Activated naive CD8-positive, alpha-beta T cell (primary cell): ENCODE measurements at regions not wholly inside any gene's neighbourhood (a gene's known extent, or its start where the extent isn't known, plus 50 kb on each side); places are given as distances from the start of the nearest gene placed in this dataset.
"Not testable (repeated sequence)": the region's sequence is repeated elsewhere in the genome, so short reads cannot be mapped to it uniquely, and the experiment has no call there.

Source experiments
- H3K27ac Mint-ChIP-seq: one replicate; pipeline ENCODE4 v1.8.0; 2021; ENCODE audit warnings: mixed read lengths
- H3K27me3 Mint-ChIP-seq: one replicate; pipeline ENCODE4 v1.8.0; 2021; ENCODE audit warnings: mixed read lengths
- H3K36me3 Mint-ChIP-seq: one replicate; pipeline ENCODE4 v1.8.0; 2021; ENCODE audit warnings: mixed read lengths
- H3K4me1 Mint-ChIP-seq: one replicate; pipeline ENCODE4 v1.8.0; 2021; ENCODE audit warnings: low read depth, mixed read lengths
- H3K4me3 Mint-ChIP-seq: one replicate; pipeline ENCODE4 v1.8.0; 2021; ENCODE audit warnings: mild to moderate bottlenecking, mixed read lengths
- H3K9me3 Mint-ChIP-seq: one replicate; pipeline ENCODE4 v1.8.0; 2021; ENCODE audit warnings: low read depth, mixed read lengths

DNA sequence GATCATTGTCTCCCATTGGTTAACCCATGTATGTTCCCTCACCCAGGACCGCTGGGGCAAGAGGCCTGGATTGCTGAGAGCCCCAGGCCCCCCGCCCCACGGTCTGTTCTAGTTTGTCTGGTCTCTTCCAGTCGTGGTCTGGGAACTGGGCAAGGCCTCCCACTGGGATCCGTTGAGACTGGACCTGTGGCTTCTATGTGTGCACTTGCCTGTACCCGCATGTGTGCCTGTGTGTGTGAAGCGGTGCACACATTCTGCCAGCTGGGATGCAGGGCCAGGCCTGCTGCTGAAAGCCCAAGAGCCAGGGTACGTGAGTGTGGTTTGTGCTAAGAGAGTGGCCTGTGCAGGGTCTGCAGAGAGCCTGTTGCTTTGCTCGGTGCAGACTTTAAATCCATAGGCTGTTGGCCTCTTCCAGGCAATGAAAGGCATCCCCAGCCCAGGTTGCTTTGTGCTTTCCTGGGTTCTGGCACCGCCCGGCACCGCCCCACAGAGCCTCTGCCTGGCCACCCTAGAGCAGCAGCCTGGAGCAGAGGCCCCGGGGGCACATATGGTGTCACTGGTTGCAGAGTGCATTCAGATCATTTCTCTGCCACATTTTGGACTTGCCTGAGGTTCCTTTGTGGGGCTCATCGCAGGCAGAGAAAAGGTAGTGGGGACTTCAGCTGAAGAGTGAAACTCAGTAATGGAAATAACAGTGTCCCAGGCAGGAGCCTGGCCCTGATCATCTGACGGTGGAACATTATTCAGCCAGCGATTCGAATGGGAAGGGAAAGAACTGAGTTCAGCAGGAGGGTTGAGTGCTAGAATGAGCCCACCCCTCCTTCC is 215.5 kb downstream of the GLRX3 start:
- H3K36me3 Mint-ChIP-seq: no peaks in the 10 kb centered on the region
- no peak overlapping the region for H3K4me3 Mint-ChIP-seq
- peaks cover 7% of the 10 kb centered on the region for H3K9me3 Mint-ChIP-seq
- H3K27ac Mint-ChIP-seq: no peak overlapping the region
- peaks cover 2% of the 10 kb centered on the region for H3K27me3 Mint-ChIP-seq
- H3K4me1 Mint-ChIP-seq: no peaks in the 10 kb centered on the region

DNA sequence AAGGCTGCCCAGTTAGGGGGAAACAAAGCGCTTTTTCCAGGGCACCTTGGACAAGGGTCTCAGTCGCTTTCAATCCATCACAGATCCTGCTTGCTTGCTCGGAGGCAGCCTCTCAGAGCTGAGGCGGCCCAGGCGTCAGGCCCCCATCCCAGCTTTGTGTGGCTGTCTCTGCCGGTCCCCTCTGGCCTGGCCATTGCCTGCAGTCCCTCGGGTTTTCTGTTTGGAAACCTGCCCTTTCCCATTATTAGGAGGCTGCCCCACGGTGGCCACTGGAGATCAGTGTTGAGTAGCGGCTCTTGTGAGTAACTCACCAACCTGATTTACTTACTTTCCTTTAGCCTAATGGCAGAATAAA is 216.1 kb downstream of the GLRX3 start:
- H3K4me3 Mint-ChIP-seq: no peak overlapping the region
- peaks cover 2% of the 10 kb centered on the region for H3K27me3 Mint-ChIP-seq
- H3K36me3 Mint-ChIP-seq: no peaks in the 10 kb centered on the region
- peaks cover 3% of the 10 kb centered on the region for H3K9me3 Mint-ChIP-seq
- no peaks in the 10 kb centered on the region for H3K4me1 Mint-ChIP-seq
- no peak overlapping the region for H3K27ac Mint-ChIP-seq

DNA sequence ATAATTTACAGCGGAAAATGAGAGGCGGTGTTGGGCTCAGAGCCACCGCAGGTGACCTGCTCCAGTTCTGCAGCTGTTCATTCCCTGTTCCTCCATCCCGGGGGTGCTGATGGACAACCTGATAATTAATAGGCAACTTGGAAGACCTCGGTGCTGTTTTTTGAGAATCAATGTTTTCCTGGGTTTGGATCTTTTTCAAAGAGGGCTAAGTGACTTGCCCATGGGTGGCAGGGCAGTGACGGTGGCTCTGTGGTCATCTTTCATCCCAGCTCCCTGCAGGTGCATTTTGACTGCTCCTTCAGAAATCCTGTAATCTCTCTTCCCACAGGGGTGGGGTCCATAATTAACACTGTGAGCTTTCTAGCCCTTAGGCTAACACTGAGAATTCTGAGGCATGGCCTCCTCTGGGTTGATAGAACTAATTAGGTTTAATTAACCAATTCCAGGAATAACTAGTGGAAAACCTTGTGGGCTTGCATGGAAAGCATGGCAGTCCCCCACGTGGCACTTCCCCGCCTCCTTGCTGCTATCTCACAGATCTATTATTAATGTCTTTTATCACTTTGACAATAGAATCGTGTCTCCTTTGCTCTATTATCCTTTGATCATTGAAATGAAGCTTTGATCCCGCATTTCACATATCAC is 217.9 kb downstream of the GLRX3 start:
- H3K4me1 Mint-ChIP-seq: no peaks in the 10 kb centered on the region
- H3K27ac Mint-ChIP-seq: no peak overlapping the region
- peaks cover 2% of the 10 kb centered on the region for H3K27me3 Mint-ChIP-seq
- H3K36me3 Mint-ChIP-seq: no peaks in the 10 kb centered on the region
- no peaks in the 10 kb centered on the region for H3K9me3 Mint-ChIP-seq
- no peak overlapping the region for H3K4me3 Mint-ChIP-seq

DNA sequence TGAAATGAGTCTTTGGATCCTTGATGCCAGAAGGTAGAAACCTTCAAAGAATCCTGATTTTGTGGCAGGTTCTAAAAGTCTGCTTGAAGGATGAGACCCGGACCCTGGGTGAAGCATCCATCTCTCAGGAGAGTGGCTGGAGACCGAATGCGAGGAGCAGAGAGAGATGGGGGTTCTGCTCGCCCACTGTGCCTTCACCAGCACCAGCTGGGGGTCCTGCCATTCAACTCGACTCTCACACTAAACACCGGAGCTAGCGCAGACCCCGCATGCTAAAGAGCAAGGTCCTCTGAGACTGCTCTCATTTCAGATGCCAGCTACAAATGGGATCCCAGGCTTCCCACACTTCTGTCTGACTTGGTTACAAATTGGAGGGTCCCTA is 218.4 kb downstream of the GLRX3 start:
- H3K36me3 Mint-ChIP-seq: no peaks in the 10 kb centered on the region
- no peaks in the 10 kb centered on the region for H3K4me1 Mint-ChIP-seq
- no peak overlapping the region for H3K27ac Mint-ChIP-seq
- H3K4me3 Mint-ChIP-seq: no peak overlapping the region
- H3K9me3 Mint-ChIP-seq: no peaks in the 10 kb centered on the region
- H3K27me3 Mint-ChIP-seq: peaks cover 2% of the 10 kb centered on the region

DNA sequence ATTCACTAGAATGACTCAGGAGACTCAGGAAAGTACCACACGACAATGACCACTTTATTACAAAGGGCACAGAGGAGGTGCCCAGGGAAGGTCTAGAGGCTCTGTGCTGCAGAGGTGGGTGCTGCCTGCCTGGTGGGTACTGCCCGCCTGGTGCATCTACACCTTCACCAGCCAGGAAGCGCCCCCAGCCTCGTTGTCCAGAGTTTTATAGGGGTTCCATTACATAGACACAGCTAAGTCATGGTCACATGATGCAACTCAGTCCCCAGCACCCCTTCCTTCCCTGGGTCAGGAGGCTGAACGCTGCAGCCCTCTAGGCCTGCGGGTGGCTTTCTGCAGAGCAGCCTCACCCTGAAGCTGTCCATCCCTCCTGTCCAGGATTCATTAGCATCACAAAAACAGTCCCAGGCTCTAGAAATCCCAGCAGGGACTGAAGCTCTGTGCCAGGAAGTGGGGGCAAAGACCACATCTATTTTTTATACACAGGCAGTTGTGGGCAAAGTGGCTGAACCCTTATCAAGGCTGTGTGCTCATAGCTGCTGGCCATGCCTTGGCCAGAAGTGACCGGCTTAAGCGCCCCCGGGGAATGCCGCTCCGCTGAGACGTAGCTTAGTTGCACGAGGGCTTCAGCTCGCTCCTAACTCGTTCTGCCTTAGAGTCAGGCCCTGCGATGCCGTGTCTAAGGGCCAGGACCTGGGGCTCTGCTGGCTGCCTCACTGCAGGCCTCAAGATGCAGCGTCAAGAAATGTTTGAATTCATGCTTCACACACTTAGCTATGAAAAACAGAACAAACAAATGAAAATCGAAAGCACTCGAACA is 219.0 kb downstream of the GLRX3 start:
- Mint-ChIP-seq H3K4me3 (no peak overlapping the region), H3K27me3 (no peaks in the 10 kb centered on the region), H3K36me3 (no peaks in the 10 kb centered on the region), H3K27ac (no peak overlapping the region), H3K4me1 (no peaks in the 10 kb centered on the region), H3K9me3 (no peaks in the 10 kb centered on the region)

GRCh38 chr10:130356429-130356828 is 220.2 kb downstream of the GLRX3 start:
- not testable (repeated sequence) for H3K4me3 Mint-ChIP-seq, H3K27me3 Mint-ChIP-seq, H3K27ac Mint-ChIP-seq, H3K4me1 Mint-ChIP-seq, H3K36me3 Mint-ChIP-seq, H3K9me3 Mint-ChIP-seq

GRCh38 chr10:130357226-130357625 is 221.0 kb downstream of the GLRX3 start:
- Mint-ChIP-seq H3K27me3 (peaks cover 2% of the 10 kb centered on the region), H3K9me3 (no peaks in the 10 kb centered on the region), H3K4me1 (no peaks in the 10 kb centered on the region), H3K36me3 (no peaks in the 10 kb centered on the region), H3K4me3 (no peak overlapping the region), H3K27ac (no peak overlapping the region)

DNA sequence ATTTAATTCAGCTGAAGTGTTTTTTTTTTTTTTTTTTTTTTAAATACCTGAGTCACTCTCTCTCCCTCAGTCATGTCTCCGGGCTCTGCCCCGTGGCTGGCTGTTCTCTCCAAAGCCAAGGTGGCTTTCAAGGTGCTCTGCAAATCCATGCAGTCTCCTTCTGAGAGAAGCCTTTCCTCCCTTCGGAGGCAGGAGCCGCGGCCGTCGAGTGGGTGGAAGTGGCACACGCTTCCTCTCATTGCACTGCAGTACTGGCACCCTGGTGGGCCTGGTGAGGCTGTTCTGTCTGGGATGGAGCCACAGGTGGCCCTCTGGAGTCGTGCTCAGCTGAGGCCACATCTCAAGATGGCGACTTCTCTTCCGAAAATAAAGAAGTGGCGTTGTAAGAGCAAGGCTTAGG is 221.8 kb downstream of the GLRX3 start:
- Mint-ChIP-seq H3K4me1 (no peaks in the 10 kb centered on the region), H3K9me3 (no peaks in the 10 kb centered on the region), H3K27ac (no peak overlapping the region), H3K4me3 (no peak overlapping the region), H3K27me3 (peaks cover 2% of the 10 kb centered on the region), H3K36me3 (no peaks in the 10 kb centered on the region)

- H3K27ac Mint-ChIP-seq: no peak overlapping the region
- no peaks in the 10 kb centered on the region for H3K4me1 Mint-ChIP-seq
- no peak overlapping the region for H3K4me3 Mint-ChIP-seq
- peaks cover 2% of the 10 kb centered on the region for H3K27me3 Mint-ChIP-seq
- H3K9me3 Mint-ChIP-seq: no peaks in the 10 kb centered on the region
- H3K36me3 Mint-ChIP-seq: no peaks in the 10 kb centered on the region
These were observed 222.9 kb downstream of the GLRX3 start for GRCh38 chr10:130358981-130359650.

DNA sequence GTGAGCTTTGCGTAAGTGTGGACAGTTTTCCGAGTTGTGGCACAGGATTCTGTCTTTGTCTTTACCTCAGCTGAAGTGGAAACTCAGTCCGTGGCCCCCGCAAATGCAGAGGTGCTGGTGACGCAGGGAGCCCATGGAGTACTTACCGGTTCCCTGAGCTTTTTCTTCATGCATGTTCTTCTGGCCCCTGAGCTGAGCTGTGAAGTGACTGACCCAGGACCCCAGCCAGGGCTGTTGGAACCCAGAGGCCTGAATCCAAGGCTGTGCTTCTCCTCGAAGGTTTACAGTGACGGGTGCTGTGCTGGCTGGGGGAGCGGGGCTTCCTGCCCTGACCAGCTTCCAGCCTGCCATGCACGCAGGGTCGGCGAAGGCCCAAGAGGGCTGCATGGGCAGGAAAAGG is 223.5 kb downstream of the GLRX3 start:
- Mint-ChIP-seq H3K27me3 (peaks cover 2% of the 10 kb centered on the region), H3K4me3 (no peak overlapping the region), H3K36me3 (no peaks in the 10 kb centered on the region), H3K4me1 (no peaks in the 10 kb centered on the region), H3K27ac (no peak overlapping the region), H3K9me3 (no peaks in the 10 kb centered on the region)

DNA sequence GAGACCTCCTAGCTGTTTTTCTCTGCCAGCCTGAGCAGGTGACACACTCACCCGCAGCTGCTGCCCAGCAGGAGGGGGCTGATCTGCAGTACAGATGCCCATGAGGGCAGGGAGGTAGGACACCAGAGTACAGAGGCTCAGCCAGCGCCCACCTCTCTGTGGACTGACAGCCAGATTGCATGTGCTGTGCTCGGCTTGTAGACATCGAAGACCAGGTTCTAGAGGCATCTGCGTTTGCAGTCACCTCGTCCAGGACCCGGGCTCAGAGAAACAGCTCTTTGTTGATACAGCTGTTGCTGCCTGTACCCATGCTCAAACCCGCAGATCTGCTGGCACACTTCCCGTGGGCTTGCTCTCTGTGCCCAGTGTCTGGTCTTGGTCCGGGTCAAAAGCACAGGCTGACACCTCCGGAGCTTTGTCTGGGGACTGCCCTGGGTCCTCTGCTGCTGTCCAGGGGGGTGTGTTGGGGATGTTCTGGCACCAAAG is 224.7 kb downstream of the GLRX3 start:
- no peaks in the 10 kb centered on the region for H3K4me1 Mint-ChIP-seq
- H3K27me3 Mint-ChIP-seq: peaks cover 4% of the 10 kb centered on the region
- no peak overlapping the region for H3K4me3 Mint-ChIP-seq
- no peaks in the 10 kb centered on the region for H3K9me3 Mint-ChIP-seq
- no peaks in the 10 kb centered on the region for H3K36me3 Mint-ChIP-seq
- no peak overlapping the region for H3K27ac Mint-ChIP-seq

GRCh38 chr10:130361351-130362105 is 225.3 kb downstream of the GLRX3 start:
- Mint-ChIP-seq H3K27ac (no peak overlapping the region), H3K4me3 (no peak overlapping the region), H3K4me1 (no peaks in the 10 kb centered on the region), H3K27me3 (peaks cover 4% of the 10 kb centered on the region), H3K9me3 (no peaks in the 10 kb centered on the region), H3K36me3 (no peaks in the 10 kb centered on the region)

DNA sequence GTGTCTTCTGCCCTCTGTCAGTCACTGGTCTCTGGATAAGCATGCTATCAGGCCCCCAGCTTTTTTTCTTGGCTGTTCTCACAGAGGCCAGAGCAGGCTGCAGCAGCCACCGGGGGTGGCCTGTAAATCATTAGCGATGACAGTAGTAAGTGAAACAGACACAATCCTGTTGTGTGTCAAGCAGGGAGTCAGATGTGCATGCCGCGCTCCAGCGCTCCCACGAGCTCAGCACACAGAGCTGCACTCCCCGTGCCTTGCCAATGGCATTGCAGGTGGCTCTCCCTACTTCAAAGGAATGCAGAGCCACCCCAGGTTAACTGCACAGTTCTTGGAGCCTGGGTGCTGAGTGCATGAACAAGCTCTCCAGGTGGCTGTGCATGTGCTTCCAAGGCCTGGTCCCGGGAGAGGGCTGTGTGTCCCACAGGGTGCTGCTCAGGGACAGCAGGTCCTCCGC is 226.1 kb downstream of the GLRX3 start:
- peaks cover 4% of the 10 kb centered on the region for H3K27me3 Mint-ChIP-seq
- no peak overlapping the region for H3K4me3 Mint-ChIP-seq
- H3K9me3 Mint-ChIP-seq: no peaks in the 10 kb centered on the region
- no peak overlapping the region for H3K27ac Mint-ChIP-seq
- H3K4me1 Mint-ChIP-seq: no peaks in the 10 kb centered on the region
- no peaks in the 10 kb centered on the region for H3K36me3 Mint-ChIP-seq

- no peaks in the 10 kb centered on the region for H3K9me3 Mint-ChIP-seq
- H3K4me3 Mint-ChIP-seq: no peak overlapping the region
- H3K4me1 Mint-ChIP-seq: no peaks in the 10 kb centered on the region
- H3K27ac Mint-ChIP-seq: no peak overlapping the region
- H3K36me3 Mint-ChIP-seq: no peaks in the 10 kb centered on the region
- peaks cover 4% of the 10 kb centered on the region for H3K27me3 Mint-ChIP-seq
These were observed 226.9 kb downstream of the GLRX3 start for GRCh38 chr10:130363051-130363450.
